K562 (cell line): ENCODE measurements at regions not wholly inside any gene's neighbourhood (a gene's known extent, or its start where the extent isn't known, plus 50 kb on each side); places are given as distances from the start of the nearest gene placed in this dataset.

Experiments
- ATAC-seq: fragments of 200-7000 bp; cut with Tn5 transposase; 3 replicates; pipeline ENCODE4 v1.9.1; 2020; ENCODE audit warnings: moderate library complexity
- BruUV-seq: library from RNA; stranded (reverse); fragments of 400-500 nt; replicated peaks from 2 replicates; lab custom pipeline; 2021; lab: Mats Ljungman, UMichigan
- CTCF ChIA-PET: fragments of 300-600 bp; formaldehyde crosslinking; extraction: SDS; loops from one replicate; lab custom pipeline; 2021; ENCODE audit warnings: low intra/inter-chr PET ratio; lab: Yijun Ruan, JAX
- POLR2A ChIA-PET: fragments of 300-600, 350-650 bp; sonication (Branson Sonifier 250); formaldehyde crosslinking; extraction: SDS; loops from one replicate; lab custom pipeline; 2021; ENCODE audit warnings: antibody characterized with exemption, inconsistent platforms; lab: Yijun Ruan, JAX
- DNase-seq, 4 experiments: peaks; one replicate each; pipeline versions ENCODE4 v3.0.0 to v3.0.0-alpha.2; 2011 to 2018; ENCODE audit warnings: low spot score in 3 of 4, mixed read lengths in 3 of 4; ENCODE audit errors: extremely low read depth in 1 of 4
- FAIRE-seq: peaks from 2 replicates; lab custom pipeline; 2011; peaks lifted over from hg19 to GRCh38; lab: Jason Lieb, UNC
- H2AFZ ChIP-seq: 2 replicates; pipeline ENCODE4 v1.6.0; 2011; ENCODE audit warnings: low read depth, low read length, control low read depth, inconsistent platforms
- H3K27ac ChIP-seq: fragments of 200-600 bp; 3 replicates; pipeline ENCODE4 v1.8.0; 2011; ENCODE audit warnings: low read depth, mild to moderate bottlenecking, control low read depth, inconsistent platforms, low read length, moderate library complexity, mixed read lengths; ENCODE audit errors: extremely low read depth
- H3K27me3 ChIP-seq, 2 experiments: fragments of 300-600 bp in 1 of 2; 2 replicates in 1 of 2; 3 replicates in 1 of 2; pipeline versions ENCODE4 v1.6.0 to v1.8.0; 2011; ENCODE audit warnings: inconsistent platforms in 2 of 2, low read length in 2 of 2, mild to moderate bottlenecking in 1 of 2, mixed read lengths in 1 of 2, moderate library complexity in 1 of 2; ENCODE audit not compliant: control insufficient read depth in 2 of 2, insufficient read depth in 2 of 2
- H3K36me3 ChIP-seq: fragments of 300-600 bp; 3 replicates; pipeline ENCODE4 v1.8.0; 2011; ENCODE audit warnings: mild to moderate bottlenecking, low read length, inconsistent platforms; ENCODE audit not compliant: control insufficient read depth, insufficient read depth
- H3K4me1 ChIP-seq, 2 experiments: fragments of 200-600 bp in 1 of 2; replicated peaks in 1 of 2; 2 replicates in 1 of 2; 3 replicates in 1 of 2; pipeline versions ENCODE4 v1.5.1 to v1.8.0; 2011; ENCODE audit warnings: inconsistent platforms in 2 of 2, low read length in 2 of 2, mild to moderate bottlenecking in 1 of 2, mixed read lengths in 1 of 2, moderate library complexity in 1 of 2; ENCODE audit not compliant: control insufficient read depth in 2 of 2, insufficient read depth in 2 of 2
- H3K4me2 ChIP-seq: 2 replicates; pipeline ENCODE4 v1.6.1; 2011; ENCODE audit warnings: low read length, control low read depth, inconsistent platforms, mixed read lengths; ENCODE audit not compliant: insufficient read depth
- H3K4me3 ChIP-seq: fragments of 200-600 bp; sonication (generic), shearing (Covaris generic); 2 replicates; pipeline ENCODE4 v1.5.1; 2016; ENCODE audit warnings: control low read depth, inconsistent platforms
- H3K79me2 ChIP-seq: fragments of 200-600 bp; 3 replicates; pipeline ENCODE4 v1.8.0; 2011; ENCODE audit warnings: low read length, inconsistent platforms; ENCODE audit not compliant: control insufficient read depth, insufficient read depth
- H3K9ac ChIP-seq, 2 experiments: 2 replicates each; pipeline versions ENCODE4 v1.6.0 to v1.6.1; 2011; ENCODE audit warnings: low read depth in 2 of 2, low read length in 2 of 2, control low read depth in 1 of 2, inconsistent platforms in 1 of 2, mild to moderate bottlenecking in 1 of 2, mixed read lengths in 1 of 2; ENCODE audit not compliant: insufficient read depth in 1 of 2
- H3K9me1 ChIP-seq: one replicate; pipeline ENCODE4 v1.6.0; 2011; ENCODE audit warnings: inconsistent platforms, mild to moderate bottlenecking, low read length, moderate library complexity; ENCODE audit not compliant: control insufficient read depth, insufficient read depth
- H3K9me3 ChIP-seq: replicated peaks from 2 replicates; pipeline ENCODE4 v1.5.1; 2011; ENCODE audit warnings: low read depth, low read length, inconsistent platforms; ENCODE audit not compliant: control insufficient read depth, insufficient read depth
- H4K20me1 ChIP-seq: replicated peaks from 2 replicates; pipeline ENCODE4 v1.6.1; 2011; ENCODE audit warnings: low read length, inconsistent platforms, mixed read lengths; ENCODE audit not compliant: control insufficient read depth, insufficient read depth
- ASH1L ChIP-seq: fragments of 450-650 bp; IDR thresholded peaks from 2 replicates; pipeline ENCODE4 v1.6.1; 2018; ENCODE audit warnings: borderline replicate concordance, mild to moderate bottlenecking, low read depth; ENCODE audit not compliant: partially characterized antibody
- BRF2 ChIP-seq: IDR thresholded peaks from 3 replicates; pipeline ENCODE4 v1.6.1; 2011; ENCODE audit warnings: borderline replicate concordance, mild to moderate bottlenecking; ENCODE audit not compliant: insufficient read length, insufficient read depth
- FOXA3 ChIP-seq, 2 experiments: fragments of 450-650 bp in 1 of 2; sonication (generic) in 1 of 2; formaldehyde crosslinking; IDR thresholded peaks in 1 of 2; conservative IDR thresholded peaks in 1 of 2; 2 replicates each; pipeline versions ENCODE4 v1.4.0 to v1.8.0; 2020 to 2022; ENCODE audit warnings: mild to moderate bottlenecking in 2 of 2, missing genetic modification reagents in 1 of 2
- MAFF ChIP-seq: IDR thresholded peaks from 2 replicates; pipeline ENCODE4 v1.6.1; 2012; ENCODE audit warnings: low read length, improper control_type of control experiment
- PHTF2 ChIP-seq: fragments of 250-450 bp; sonication (Bioruptor Pico); IDR thresholded peaks from 2 replicates; pipeline ENCODE4 v1.5.0; 2021; ENCODE audit warnings: mild to moderate bottlenecking
- XRCC5 ChIP-seq: fragments of 200-400 bp; formaldehyde crosslinking; IDR thresholded peaks from 2 replicates; pipeline ENCODE4 v1.6.1; 2017; ENCODE audit warnings: low read depth, mild to moderate bottlenecking, low read length
- ZNF12 ChIP-seq: sonication (generic); formaldehyde crosslinking; IDR thresholded peaks from 2 replicates; pipeline ENCODE4 v1.4.0; 2020; ENCODE audit warnings: mild to moderate bottlenecking, missing genetic modification reagents
- ZNF217 ChIP-seq: sonication (generic); formaldehyde crosslinking; IDR thresholded peaks from 2 replicates; pipeline ENCODE4 v1.8.0; 2022; ENCODE audit warnings: mild to moderate bottlenecking, missing genetic modification reagents
- ZNF263 ChIP-seq: sonication (generic); formaldehyde crosslinking; IDR thresholded peaks from 2 replicates; pipeline ENCODE4 v1.8.0; 2022; ENCODE audit warnings: mild to moderate bottlenecking, missing genetic modification reagents, borderline replicate concordance
- ZNF561 ChIP-seq: fragments of 450-650 bp; formaldehyde crosslinking; conservative IDR thresholded peaks from 2 replicates; pipeline ENCODE4 v1.4.0; 2020; ENCODE audit warnings: mild to moderate bottlenecking, moderate library complexity
- in situ Hi-C: fragments of 300-500 bp; cut with MboI; formaldehyde crosslinking; loops from 4 replicates; pipeline ENCODE4 v1.15.0; 2018; ENCODE audit warnings: inconsistent platforms, mixed read lengths
- intact Hi-C: fragments of 100-400 bp; cut with micrococcal nuclease; formaldehyde crosslinking; loops from 2 replicates; pipeline ENCODE4 v1.14.2; 2022

- H3K4me2 ChIP-seq, result no peak overlapping the region
- no peak overlapping the region for H3K9ac ChIP-seq
- intact Hi-C loops, result loop anchor here (5.0 kb wide), 2 partner anchors 101 to 146 kb away; no protein-coding TSS in a partner anchor
- no peaks in the 10 kb centered on the region for H3K36me3 ChIP-seq
- H3K4me1 ChIP-seq, result peaks cover 0 to 18% of the 10 kb centered on the region in 2 experiments; a peak in 2 of 5 replicates
- no peaks in the 10 kb centered on the region for H3K9me3 ChIP-seq
- H3K79me2 ChIP-seq, result no peaks in the 10 kb centered on the region
- no peak overlapping the region for H3K4me3 ChIP-seq
- ChIA-PET CTCF (no interaction called here), POLR2A (no interaction called here)
- ATAC-seq (no peak), FAIRE-seq (no peak)
- in situ Hi-C loops, result no loop called here
- no peak overlapping the region for H3K27ac ChIP-seq
- TF ChIP-seq BRF2 (no peak), ZNF263 (no peak), ZNF561 (CRISPR knock-in tag) (no peak), MAFF (no peak), ZNF12 (CRISPR knock-in tag) (no peak), ASH1L (no peak), PHTF2 (CRISPR knock-in tag) (no peak), XRCC5 (no peak), ZNF217 (CRISPR knock-in tag) (no peak), FOXA3 (CRISPR knock-in tag; conservative IDR thresholded peaks at IDR 0.05 in 1 of 2, IDR thresholded peaks at IDR 0.05 in 1 of 2) (no peak)
- TF ChIP-seq, all 486 proteins: peak for 0
- no peaks in the 10 kb centered on the region for H4K20me1 ChIP-seq
- BruUV-seq, result no TSS peak
- no peak overlapping the region for H2AFZ ChIP-seq
- H3K27me3 ChIP-seq, result no peaks in the 10 kb centered on the region
- DNase-seq, result no peak
- H3K9me1 ChIP-seq, result no peaks in the 10 kb centered on the region
Observed at GRCh38 chr6:147003186-147003585, 201.0 kb upstream of the STXBP5 start.
